Keratinocyte (primary cell): ENCODE measurements at regions not wholly inside any gene's neighbourhood (a gene's known extent, or its start where the extent isn't known, plus 50 kb on each side); places are given as distances from the start of the nearest gene placed in this dataset.

Experiments
- EZH2 ChIP-seq: IDR thresholded peaks from one replicate; pipeline ENCODE4 v1.6.1; 2012; ENCODE audit warnings: inconsistent platforms, mild to moderate bottlenecking, low read length, moderate library complexity
- TF ChIP-seq, protein P1 (sequence below), 3 experiments: IDR thresholded peaks in 1 of 3; conservative IDR thresholded peaks in 1 of 3; optimal IDR thresholded peaks in 1 of 3; 2 replicates in 2 of 3; 3 replicates in 1 of 3; pipeline versions ENCODE3 to v1.5.1; 2011; ENCODE audit warnings: low read length in 3 of 3, mild to moderate bottlenecking in 3 of 3, moderate library complexity in 2 of 3, control low read depth in 1 of 3, inconsistent platforms in 1 of 3; ENCODE audit not compliant: insufficient read depth in 2 of 3; ENCODE audit errors: extremely low read depth in 1 of 3

DNA sequence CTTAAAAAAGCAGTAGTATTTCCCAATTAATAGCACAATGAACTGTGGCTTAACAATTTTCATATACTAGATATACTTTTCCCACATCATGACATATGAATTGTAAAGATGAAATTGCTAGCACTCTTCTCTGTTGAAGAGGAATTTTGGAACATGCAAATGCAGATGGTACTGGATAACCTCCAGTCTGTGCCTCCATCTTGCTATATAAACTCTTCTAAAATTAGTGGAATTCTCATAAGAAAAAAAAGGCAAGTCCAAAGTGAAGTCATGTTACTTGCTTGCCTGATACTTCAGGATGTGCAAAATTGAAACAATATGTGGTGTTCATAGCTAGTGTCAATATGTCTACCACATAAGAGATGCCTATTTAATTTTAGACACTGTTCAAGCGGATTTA lies 570.2 kb upstream of the POM121L12 start:
- TF ChIP-seq, protein P1, sequence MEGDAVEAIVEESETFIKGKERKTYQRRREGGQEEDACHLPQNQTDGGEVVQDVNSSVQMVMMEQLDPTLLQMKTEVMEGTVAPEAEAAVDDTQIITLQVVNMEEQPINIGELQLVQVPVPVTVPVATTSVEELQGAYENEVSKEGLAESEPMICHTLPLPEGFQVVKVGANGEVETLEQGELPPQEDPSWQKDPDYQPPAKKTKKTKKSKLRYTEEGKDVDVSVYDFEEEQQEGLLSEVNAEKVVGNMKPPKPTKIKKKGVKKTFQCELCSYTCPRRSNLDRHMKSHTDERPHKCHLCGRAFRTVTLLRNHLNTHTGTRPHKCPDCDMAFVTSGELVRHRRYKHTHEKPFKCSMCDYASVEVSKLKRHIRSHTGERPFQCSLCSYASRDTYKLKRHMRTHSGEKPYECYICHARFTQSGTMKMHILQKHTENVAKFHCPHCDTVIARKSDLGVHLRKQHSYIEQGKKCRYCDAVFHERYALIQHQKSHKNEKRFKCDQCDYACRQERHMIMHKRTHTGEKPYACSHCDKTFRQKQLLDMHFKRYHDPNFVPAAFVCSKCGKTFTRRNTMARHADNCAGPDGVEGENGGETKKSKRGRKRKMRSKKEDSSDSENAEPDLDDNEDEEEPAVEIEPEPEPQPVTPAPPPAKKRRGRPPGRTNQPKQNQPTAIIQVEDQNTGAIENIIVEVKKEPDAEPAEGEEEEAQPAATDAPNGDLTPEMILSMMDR (optimal IDR thresholded peaks at IDR 0.05 in 1 of 3, IDR thresholded peaks at IDR 0.05 in 1 of 3, conservative IDR thresholded peaks at IDR 0.05 in 1 of 3; ENCODE audit: extremely low read depth in 1 of 3, insufficient read depth in 2 of 3, low read length in 3 of 3): no peak
- TF ChIP-seq EZH2: no peak
